Umbilical cord (tissue), 1 donor: ENCODE measurements at regions not wholly inside any gene's neighbourhood (a gene's known extent, or its start where the extent isn't known, plus 50 kb on each side); places are given as distances from the start of the nearest gene placed in this dataset.

Experiments used
- DNase-seq: peaks from one replicate; pipeline ENCODE4 v3.0.0-alpha.2; 2015; ENCODE audit warnings: low spot score

GRCh38 chr2:128525653-128526052 lies 207.0 kb upstream of the HS6ST1 start:
- no peak for DNase-seq

GRCh38 chr2:128526455-128526976 lies 207.8 kb upstream of the HS6ST1 start:
- DNase-seq, result no peak

GRCh38 chr2:128528133-128528532 lies 209.5 kb upstream of the HS6ST1 start:
- DNase-seq, result no peak

- DNase-seq, result no peak
Measured at GRCh38 chr2:128530025-128530573, 211.4 kb upstream of the HS6ST1 start.

- DNase-seq, result no peak
Measured at GRCh38 chr2:128531856-128532255, 213.2 kb upstream of the HS6ST1 start.

GRCh38 chr2:128533101-128533500 lies 214.4 kb upstream of the HS6ST1 start:
- no peak for DNase-seq

GRCh38 chr2:128534688-128535392 lies 216.2 kb upstream of the HS6ST1 start:
- no peak for DNase-seq

GRCh38 chr2:128535953-128536352 lies 217.3 kb upstream of the HS6ST1 start:
- DNase-seq, result no peak

GRCh38 chr2:128536925-128537620 lies 218.4 kb upstream of the HS6ST1 start:
- DNase-seq, result no peak

- DNase-seq, result no peak
Measured at GRCh38 chr2:128537646-128538045, 219.0 kb upstream of the HS6ST1 start.

- no peak for DNase-seq
Measured at GRCh38 chr2:128538396-128538795, 219.7 kb upstream of the HS6ST1 start.

GRCh38 chr2:128540670-128541069 lies 222.0 kb upstream of the HS6ST1 start:
- no peak for DNase-seq

GRCh38 chr2:128541448-128541847 lies 222.8 kb upstream of the HS6ST1 start:
- no peak for DNase-seq

GRCh38 chr2:128543036-128543435 lies 224.4 kb upstream of the HS6ST1 start:
- DNase-seq, result no peak

GRCh38 chr2:128543646-128544045 lies 225.0 kb upstream of the HS6ST1 start:
- DNase-seq, result no peak

- DNase-seq, result no peak
Measured at GRCh38 chr2:128544321-128545037, 225.8 kb upstream of the HS6ST1 start.

GRCh38 chr2:128545085-128545484 lies 226.4 kb upstream of the HS6ST1 start:
- DNase-seq, result no peak

GRCh38 chr2:128545829-128546228 lies 227.2 kb upstream of the HS6ST1 start:
- DNase-seq, result no peak

- no peak for DNase-seq
Measured at GRCh38 chr2:128547667-128548066, 229.0 kb upstream of the HS6ST1 start.

GRCh38 chr2:128548461-128548891 lies 229.8 kb upstream of the HS6ST1 start:
- no peak for DNase-seq

GRCh38 chr2:128549094-128549493 lies 230.4 kb upstream of the HS6ST1 start:
- no peak for DNase-seq

GRCh38 chr2:128549646-128550260 lies 231.1 kb upstream of the HS6ST1 start:
- peak; percentile 75 for DNase-seq
